ENCODE measurements at regions not wholly inside any gene's neighbourhood (a gene's known extent, or its start where the extent isn't known, plus 50 kb on each side); places are given as distances from the start of the nearest gene placed in this dataset.
"Not testable (repeated sequence)": the region's sequence is repeated elsewhere in the genome, so short reads cannot be mapped to it uniquely, and the experiment has no call there.

GRCh38 chr4:29240641-29241040, 1479.5 kb upstream of the PCDH7 start:
- no peak for DNase-seq

DNA sequence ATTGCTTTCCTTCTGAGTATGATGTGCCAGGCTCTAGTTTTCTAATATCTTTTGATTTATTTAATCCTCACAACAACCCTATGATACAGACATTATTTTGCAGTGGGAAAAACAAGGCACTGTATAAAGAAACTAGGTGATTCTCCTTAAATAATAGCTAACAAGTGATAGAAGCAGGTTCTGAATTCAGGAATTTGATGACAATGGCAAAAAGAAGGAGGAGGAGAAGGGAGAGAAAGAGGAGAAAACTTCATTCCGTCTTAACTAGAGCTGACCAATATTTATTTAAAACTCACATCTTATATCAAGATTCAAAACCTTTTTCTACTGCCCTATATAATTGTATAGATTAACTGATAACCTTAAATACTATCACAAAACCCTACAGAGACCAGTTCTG, 1477.1 kb upstream of the PCDH7 start:
- no peak for DNase-seq

GRCh38 chr4:29243851-29244250, 1476.3 kb upstream of the PCDH7 start:
- no peak for DNase-seq

DNA sequence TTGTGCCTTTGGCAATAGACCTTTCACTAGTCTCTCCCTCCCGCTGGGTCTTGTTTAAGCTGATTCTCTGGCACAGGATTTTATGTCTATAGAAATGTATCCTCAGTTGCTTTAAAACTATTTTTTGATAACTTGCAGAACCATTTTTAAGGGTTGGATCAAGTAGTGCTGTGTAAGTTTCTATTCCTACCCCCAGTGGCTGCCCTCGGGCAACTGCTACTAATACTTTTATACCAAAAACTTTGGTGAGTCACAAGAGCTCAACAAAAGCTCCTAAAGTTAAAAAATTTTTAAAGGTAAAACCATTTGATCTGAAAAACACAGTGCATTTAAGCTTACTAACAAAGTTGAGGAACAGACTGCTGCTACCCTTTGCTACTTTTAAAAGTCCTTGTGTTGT, 1460.6 kb upstream of the PCDH7 start:
- DNase-seq: no peak

- DNase-seq: no peak
These were observed 1457.2 kb upstream of the PCDH7 start for GRCh38 chr4:29262986-29263385.

DNA sequence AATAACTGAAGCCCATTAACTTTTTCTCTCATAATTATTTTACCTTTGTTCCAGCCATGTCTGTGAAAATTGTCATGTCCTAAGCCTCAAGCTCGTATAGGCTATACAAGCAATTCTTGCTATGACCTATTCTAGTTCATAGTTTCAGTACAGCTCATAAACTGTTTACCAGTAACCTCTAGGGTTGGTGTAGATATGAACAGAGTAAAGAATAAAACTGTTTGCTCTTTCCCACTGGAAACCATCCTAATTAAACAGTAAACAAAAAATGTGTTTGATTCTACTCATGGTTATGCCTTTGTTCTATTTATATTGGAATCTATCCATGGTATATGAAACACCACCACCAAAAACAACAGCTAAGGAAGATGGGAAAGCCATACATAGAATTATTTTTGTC, 1444.0 kb upstream of the PCDH7 start:
- DNase-seq: no peak

DNA sequence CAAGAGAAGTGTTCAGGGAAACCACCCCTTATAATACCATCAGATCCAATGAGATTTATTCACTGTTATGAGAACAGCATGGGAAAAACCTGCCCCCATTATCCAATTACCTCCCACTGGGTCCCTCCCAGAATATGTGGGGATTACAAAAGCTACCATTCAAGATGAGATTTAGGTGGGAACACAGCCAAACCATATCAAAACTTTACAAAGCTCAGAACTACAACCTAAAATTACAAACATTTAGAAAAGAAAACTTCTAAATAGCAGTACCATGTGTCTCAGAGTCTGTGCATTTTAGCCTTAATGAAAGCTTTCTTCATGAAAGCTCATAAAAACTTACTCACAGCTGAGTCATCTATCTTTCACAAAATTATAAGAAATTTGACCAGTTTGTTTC, 1442.8 kb upstream of the PCDH7 start:
- DNase-seq: no peak

- DNase-seq: no peak
These were observed 1441.6 kb upstream of the PCDH7 start for GRCh38 chr4:29278585-29278984.

- no peak for DNase-seq
These were observed 1431.1 kb upstream of the PCDH7 start for GRCh38 chr4:29289118-29289517.

- DNase-seq: no peak
These were observed 1424.9 kb upstream of the PCDH7 start for GRCh38 chr4:29295280-29295679.

- no peak for DNase-seq
These were observed 1415.6 kb upstream of the PCDH7 start for GRCh38 chr4:29304595-29304994.

DNA sequence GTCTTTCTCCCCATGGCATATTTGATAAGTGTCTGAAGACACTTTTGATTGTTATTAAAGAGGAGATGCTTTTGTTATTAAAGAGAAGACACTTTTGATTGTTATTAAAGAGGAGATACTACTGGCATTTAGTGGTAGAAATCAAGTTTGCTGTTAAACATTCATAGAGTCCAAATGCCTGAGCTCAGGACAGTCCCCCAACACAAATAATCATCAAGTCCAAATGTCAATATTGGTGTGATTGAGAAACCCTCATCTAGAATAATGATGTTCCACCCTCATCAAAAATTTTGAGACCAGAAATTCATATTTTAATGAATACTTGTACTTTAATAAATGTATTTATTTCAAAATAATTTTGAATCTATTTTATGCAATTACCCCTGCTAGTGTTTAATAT, 1412.9 kb upstream of the PCDH7 start:
- no peak for DNase-seq

- no peak for DNase-seq
These were observed 1412.4 kb upstream of the PCDH7 start for GRCh38 chr4:29307755-29308154.

- DNase-seq: no peak
These were observed 1411.1 kb upstream of the PCDH7 start for GRCh38 chr4:29309050-29309449.

- no peak for DNase-seq
These were observed 1409.9 kb upstream of the PCDH7 start for GRCh38 chr4:29310252-29310651.

GRCh38 chr4:29311247-29311646, 1408.9 kb upstream of the PCDH7 start:
- DNase-seq: no peak

GRCh38 chr4:29319663-29320340, 1400.4 kb upstream of the PCDH7 start:
- DNase-seq: no peak

- no peak for DNase-seq
These were observed 1399.1 kb upstream of the PCDH7 start for GRCh38 chr4:29320947-29321620.

DNA sequence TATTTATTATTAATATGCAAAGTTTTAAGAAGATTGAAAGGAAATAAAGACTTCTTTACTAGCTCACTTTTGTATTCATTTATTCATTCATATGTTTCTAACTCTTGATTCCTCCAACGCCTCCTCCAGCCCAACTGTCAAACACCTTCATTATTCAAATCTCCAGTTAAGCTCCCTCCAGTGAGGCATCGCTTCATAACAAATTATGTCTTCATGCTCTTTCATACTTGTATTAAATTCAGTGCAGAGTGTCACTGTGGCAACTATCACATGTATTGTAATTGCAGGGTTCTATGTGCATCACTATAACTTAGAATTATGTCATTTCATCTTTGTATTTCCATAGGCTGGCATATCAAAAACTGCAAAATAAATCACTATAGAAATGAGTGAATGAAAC, 1394.2 kb upstream of the PCDH7 start:
- no peak for DNase-seq

DNA sequence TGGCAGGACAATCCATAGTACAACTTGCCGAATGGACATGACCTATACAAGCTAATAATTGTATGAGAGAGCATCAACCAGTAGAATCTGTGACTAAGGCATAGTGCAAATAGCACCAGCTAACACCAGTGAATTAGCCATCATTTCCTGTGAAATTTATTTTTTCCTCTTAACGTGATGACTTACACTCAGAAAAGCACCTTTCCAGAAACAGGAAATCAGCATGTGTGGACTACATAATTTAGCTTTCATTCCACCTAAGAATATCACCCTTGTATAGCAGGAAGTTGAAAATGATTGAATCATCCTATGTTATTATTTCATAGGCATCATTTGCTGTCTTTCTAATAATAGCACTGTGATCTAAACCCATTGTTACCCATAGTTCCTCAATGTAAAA, 1393.4 kb upstream of the PCDH7 start:
- DNase-seq: no peak

DNA sequence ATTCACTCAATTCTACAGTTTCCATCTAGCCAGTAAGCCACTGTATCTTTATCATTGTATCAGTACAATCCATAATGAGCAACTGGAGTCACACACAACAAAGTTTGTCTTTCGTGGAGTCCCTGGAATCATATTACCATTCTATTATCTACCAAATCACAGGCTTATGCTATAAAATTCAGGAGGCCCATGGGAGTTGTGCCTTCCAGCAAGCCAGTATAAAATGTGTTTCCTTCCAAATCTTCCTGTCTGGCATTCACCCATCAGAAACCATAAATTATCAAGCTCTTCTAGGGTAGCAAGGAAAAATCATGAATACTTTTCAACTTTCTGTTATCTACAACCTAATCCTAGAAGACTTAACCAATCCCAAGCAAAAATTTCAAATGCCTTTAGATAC, 1383.3 kb upstream of the PCDH7 start:
- no peak for DNase-seq

DNA sequence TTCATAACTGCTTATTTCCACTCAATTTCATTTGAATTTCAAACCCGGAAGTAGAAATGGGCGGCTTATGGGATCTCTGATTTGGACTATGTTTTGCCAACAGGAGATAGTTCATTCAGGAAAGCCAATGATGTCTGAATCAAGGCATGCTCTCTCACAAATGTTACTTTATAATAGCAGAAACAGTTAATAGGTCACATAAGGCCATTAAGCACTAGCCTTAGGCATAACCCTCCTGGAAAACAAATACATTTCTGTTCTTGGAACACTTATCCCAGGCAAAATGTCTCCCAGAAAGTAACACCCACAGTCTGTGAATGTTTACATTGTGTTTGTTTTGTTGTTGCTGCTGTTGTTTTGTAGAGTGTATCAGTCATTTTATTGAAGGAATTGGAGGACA, 1347.2 kb upstream of the PCDH7 start:
- no peak for DNase-seq

DNA sequence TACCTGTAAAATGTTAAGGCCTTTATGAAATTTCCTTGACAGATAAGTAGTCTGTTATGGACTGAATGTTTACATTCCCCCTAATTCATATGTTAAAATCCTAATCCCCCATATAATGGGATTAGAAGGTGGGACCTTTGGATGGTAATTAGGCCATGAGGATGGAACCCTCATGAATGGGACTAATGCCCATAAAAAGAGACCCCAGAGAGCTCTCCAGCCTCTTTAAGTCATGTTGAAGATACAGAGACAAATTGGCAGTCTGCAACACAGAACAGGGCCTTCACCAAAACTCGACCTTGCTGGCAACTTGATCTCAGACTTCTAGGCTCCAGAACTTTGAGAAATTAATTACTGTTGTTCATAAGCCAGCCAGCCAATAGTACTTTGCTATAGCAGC, 1344.5 kb upstream of the PCDH7 start:
- DNase-seq: no peak

- not testable (repeated sequence) for DNase-seq
These were observed 1341.9 kb upstream of the PCDH7 start for GRCh38 chr4:29378237-29378636.

DNA sequence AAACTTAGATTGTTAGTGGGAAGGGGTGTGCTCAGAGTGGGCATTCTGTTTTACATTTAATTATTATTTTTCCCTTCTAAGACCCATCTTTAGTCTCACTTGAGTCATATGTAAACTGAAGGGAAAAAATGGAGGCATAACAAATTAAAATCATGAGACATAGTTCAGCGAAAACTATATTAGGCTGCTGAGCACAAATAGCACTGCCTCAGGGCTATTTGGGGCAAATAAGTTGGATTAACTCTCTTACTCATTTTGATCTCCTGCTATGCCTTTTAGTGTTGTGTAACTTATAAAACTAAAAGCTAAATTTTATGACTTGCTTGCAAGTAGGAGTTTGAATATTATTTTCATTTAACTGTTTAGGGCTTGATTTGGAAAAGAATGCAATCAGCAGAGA, 1329.2 kb upstream of the PCDH7 start:
- no peak for DNase-seq

All from activated effector memory CD4-positive, alpha-beta T cell treated with anti-CD3 and anti-CD28 coated beads, Interleukin-2, amount 50 U/mL, for 16 hours (primary cell).